K562 (cell line): ENCODE measurements at regions not wholly inside any gene's neighbourhood (a gene's known extent, or its start where the extent isn't known, plus 50 kb on each side); places are given as distances from the start of the nearest gene placed in this dataset.

Source experiments
- BRCA1 ChIP-seq, 2 experiments: fragments of 450-650 bp in 1 of 2; sonication (generic) in 1 of 2; formaldehyde crosslinking in 1 of 2; IDR thresholded peaks; 2 replicates each; pipeline versions ENCODE4 v1.5.0 to v1.6.1; 2017 to 2020; ENCODE audit warnings: mild to moderate bottlenecking in 1 of 2, missing genetic modification reagents in 1 of 2
- CHD4 ChIP-seq: fragments of 200-600 bp; sonication (generic); IDR thresholded peaks from 3 replicates; pipeline ENCODE4 v1.6.1; 2012; ENCODE audit warnings: low read depth, mild to moderate bottlenecking, mixed read lengths, low read length, inconsistent platforms; ENCODE audit not compliant: insufficient read depth, insufficient replicate concordance, poor library complexity, severe bottlenecking
- CTBP1 ChIP-seq: fragments of 450-650 bp; IDR thresholded peaks from 2 replicates; pipeline ENCODE4 v1.6.1; 2016; ENCODE audit warnings: borderline replicate concordance
- ETS2 ChIP-seq: IDR thresholded peaks from 2 replicates; pipeline ENCODE4 v1.6.1; 2016; ENCODE audit warnings: borderline replicate concordance, missing genetic modification characterization, mild to moderate bottlenecking, moderate library complexity, missing compliant biosample characterization; ENCODE audit not compliant: poor library complexity, severe bottlenecking
- EZH2 ChIP-seq: IDR thresholded peaks from 2 replicates; pipeline ENCODE4 v1.6.1; 2012; ENCODE audit warnings: low read depth, mild to moderate bottlenecking, inconsistent platforms, low read length, borderline replicate concordance
- HNRNPK ChIP-seq: fragments of 200-400 bp; formaldehyde crosslinking; IDR thresholded peaks from one replicate; pipeline ENCODE4 v1.6.1; 2018; ENCODE audit warnings: mild to moderate bottlenecking, low read depth, low read length; ENCODE audit not compliant: poor library complexity, severe bottlenecking
- JUND ChIP-seq, 2 experiments: IDR thresholded peaks; 2 replicates in 1 of 2; 3 replicates in 1 of 2; pipeline ENCODE4 v1.6.1; 2011; ENCODE audit warnings: borderline replicate concordance in 2 of 2, low read depth in 2 of 2, low read length in 2 of 2, improper control_type of control experiment in 1 of 2, missing biosample characterization in 1 of 2, missing genetic modification characterization in 1 of 2, missing genetic modification reagents in 1 of 2
- MAFF ChIP-seq: IDR thresholded peaks from 2 replicates; pipeline ENCODE4 v1.6.1; 2012; ENCODE audit warnings: low read length, improper control_type of control experiment
- POLR2A ChIP-seq: fragments of 450-650 bp; conservative IDR thresholded peaks from 2 replicates; pipeline ENCODE4 v1.6.1; 2016
- ZNF785 ChIP-seq: fragments of 250-450 bp; sonication (Bioruptor Pico); IDR thresholded peaks from 2 replicates; pipeline ENCODE4 v1.4.0; 2020; ENCODE audit warnings: mild to moderate bottlenecking
- ZNF830 ChIP-seq: fragments of 250-450 bp; sonication (Bioruptor Pico); IDR thresholded peaks from 2 replicates; pipeline ENCODE4 v1.5.0; 2021; ENCODE audit warnings: mild to moderate bottlenecking
- TF ChIP-seq, protein P1 (sequence below), 3 experiments: IDR thresholded peaks in 2 of 3; conservative IDR thresholded peaks in 1 of 3; 2 replicates each; pipeline ENCODE4 v1.5.1; 2011 to 2012; ENCODE audit warnings: low read length in 3 of 3, mild to moderate bottlenecking in 3 of 3, control low read depth in 2 of 3, improper control_type of control experiment in 1 of 3, inconsistent platforms in 1 of 3, low read depth in 1 of 3, mixed read lengths in 1 of 3, moderate library complexity in 1 of 3; ENCODE audit not compliant: insufficient read depth in 2 of 3

DNA sequence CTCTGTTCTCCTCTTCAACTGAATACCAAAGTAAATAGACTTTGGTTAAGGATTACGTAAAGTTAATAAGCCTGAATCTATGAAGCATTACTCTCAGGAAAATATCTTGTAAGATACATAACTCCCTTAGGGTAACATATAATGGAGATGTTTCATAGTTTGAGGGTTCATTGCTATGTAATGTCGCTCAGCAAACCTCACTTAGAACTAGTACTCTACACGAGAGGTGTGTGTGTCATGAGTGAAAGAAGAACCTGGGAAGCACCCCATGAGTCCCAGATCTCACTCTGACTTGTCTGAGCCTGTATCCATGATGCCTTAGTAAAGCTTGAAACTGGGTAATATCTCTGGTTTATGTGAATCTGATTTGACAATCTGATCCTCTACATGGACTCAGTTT lies 429.5 kb upstream of the ANO3 start:
- TF ChIP-seq ETS2 (tag) (no peak), JUND (IDR thresholded peaks at IDR 0.05; ENCODE audit: borderline replicate concordance, low read depth, low read length) (no peak), JUND (tag; IDR thresholded peaks at IDR 0.05; ENCODE audit: borderline replicate concordance, low read depth, low read length) (no peak), EZH2 (no peak), CTBP1 (no peak), MAFF (no peak), ZNF785 (CRISPR knock-in tag) (no peak), ZNF830 (CRISPR knock-in tag) (no peak), HNRNPK (no peak), POLR2A (no peak), BRCA1 (IDR thresholded peaks at IDR 0.05) (no peak), BRCA1 (CRISPR knock-in tag; IDR thresholded peaks at IDR 0.05) (no peak), CHD4 (no peak)
- TF ChIP-seq, protein P1, sequence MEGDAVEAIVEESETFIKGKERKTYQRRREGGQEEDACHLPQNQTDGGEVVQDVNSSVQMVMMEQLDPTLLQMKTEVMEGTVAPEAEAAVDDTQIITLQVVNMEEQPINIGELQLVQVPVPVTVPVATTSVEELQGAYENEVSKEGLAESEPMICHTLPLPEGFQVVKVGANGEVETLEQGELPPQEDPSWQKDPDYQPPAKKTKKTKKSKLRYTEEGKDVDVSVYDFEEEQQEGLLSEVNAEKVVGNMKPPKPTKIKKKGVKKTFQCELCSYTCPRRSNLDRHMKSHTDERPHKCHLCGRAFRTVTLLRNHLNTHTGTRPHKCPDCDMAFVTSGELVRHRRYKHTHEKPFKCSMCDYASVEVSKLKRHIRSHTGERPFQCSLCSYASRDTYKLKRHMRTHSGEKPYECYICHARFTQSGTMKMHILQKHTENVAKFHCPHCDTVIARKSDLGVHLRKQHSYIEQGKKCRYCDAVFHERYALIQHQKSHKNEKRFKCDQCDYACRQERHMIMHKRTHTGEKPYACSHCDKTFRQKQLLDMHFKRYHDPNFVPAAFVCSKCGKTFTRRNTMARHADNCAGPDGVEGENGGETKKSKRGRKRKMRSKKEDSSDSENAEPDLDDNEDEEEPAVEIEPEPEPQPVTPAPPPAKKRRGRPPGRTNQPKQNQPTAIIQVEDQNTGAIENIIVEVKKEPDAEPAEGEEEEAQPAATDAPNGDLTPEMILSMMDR (IDR thresholded peaks at IDR 0.05 in 2 of 3, conservative IDR thresholded peaks at IDR 0.05 in 1 of 3; ENCODE audit: insufficient read depth in 2 of 3, low read depth in 1 of 3, low read length in 3 of 3): no peak
